ENCODE measurements at regions not wholly inside any gene's neighbourhood (a gene's known extent, or its start where the extent isn't known, plus 50 kb on each side); places are given as distances from the start of the nearest gene placed in this dataset.

DNA sequence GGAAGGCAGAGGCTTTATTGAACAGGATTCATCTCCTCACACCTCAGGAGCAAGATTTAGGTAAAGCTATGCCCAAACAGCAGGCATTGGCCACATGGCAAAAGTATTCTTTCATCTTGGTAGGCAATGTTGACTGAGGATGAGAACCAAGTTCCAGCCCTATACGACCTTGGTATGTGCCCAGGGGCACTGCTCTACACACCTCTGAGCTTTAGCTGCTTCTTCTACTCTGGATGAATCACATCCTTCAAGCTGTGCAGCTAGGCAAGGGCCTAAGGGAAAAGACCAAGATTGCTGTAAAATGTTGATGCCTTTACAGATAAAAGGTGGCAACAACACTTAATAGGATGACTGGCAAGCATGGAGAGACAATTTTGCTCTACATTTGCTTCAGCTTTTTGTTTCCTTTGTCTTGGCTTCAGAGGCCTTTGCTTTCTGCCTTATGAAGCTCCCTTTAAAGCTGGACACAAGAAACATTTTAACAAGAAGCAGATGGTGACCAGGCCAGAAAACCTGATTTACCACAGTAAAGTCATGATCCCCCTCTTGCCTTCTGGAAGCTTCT is 183.3 kb upstream of the KITLG start:
- H3K4me3 Mint-ChIP-seq, result no peak overlapping the region
- DNase-seq (ENCODE audit: low spot score in 2 of 2) (no peak), ATAC-seq (replicated peaks; ENCODE audit: extremely low read depth, poor library complexity, severe bottlenecking) (no peak)
- H3K9me3 Mint-ChIP-seq, result peaks cover 7% of the 10 kb centered on the region
- no peaks in the 10 kb centered on the region for H3K27me3 Mint-ChIP-seq
- no peaks in the 10 kb centered on the region for H3K36me3 Mint-ChIP-seq (ENCODE audit: insufficient read depth)
- no peaks in the 10 kb centered on the region for H3K4me1 Mint-ChIP-seq
- no peak overlapping the region for H3K27ac Mint-ChIP-seq (ENCODE audit: low read depth)

DNA sequence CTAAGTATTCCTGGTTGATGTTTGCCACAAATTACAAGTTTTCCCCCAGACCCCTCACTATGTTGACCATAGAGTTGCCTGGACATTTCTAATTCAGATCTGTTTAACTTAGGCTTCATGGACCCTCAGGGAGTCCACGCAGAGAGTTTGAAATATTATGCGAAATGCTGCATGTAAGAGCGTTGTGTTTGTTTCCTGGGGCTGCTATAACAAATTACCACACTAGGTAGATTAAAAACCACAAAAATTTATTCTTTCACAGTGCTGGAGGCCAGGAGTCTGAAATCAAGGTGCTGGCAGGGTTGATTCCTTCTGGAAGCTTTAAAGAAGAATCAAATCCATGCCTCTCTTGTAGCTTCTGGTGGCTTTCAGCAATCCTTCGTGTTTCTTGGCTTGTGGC is 177.9 kb upstream of the KITLG start:
- no peaks in the 10 kb centered on the region for H3K4me1 Mint-ChIP-seq
- DNase-seq (ENCODE audit: low spot score in 2 of 2) (no peak), ATAC-seq (replicated peaks; ENCODE audit: extremely low read depth, poor library complexity, severe bottlenecking) (no peak)
- H3K9me3 Mint-ChIP-seq, result peaks cover 17% of the 10 kb centered on the region
- no peak overlapping the region for H3K4me3 Mint-ChIP-seq
- no peak overlapping the region for H3K27ac Mint-ChIP-seq (ENCODE audit: low read depth)
- no peaks in the 10 kb centered on the region for H3K36me3 Mint-ChIP-seq (ENCODE audit: insufficient read depth)
- H3K27me3 Mint-ChIP-seq, result no peaks in the 10 kb centered on the region

DNA sequence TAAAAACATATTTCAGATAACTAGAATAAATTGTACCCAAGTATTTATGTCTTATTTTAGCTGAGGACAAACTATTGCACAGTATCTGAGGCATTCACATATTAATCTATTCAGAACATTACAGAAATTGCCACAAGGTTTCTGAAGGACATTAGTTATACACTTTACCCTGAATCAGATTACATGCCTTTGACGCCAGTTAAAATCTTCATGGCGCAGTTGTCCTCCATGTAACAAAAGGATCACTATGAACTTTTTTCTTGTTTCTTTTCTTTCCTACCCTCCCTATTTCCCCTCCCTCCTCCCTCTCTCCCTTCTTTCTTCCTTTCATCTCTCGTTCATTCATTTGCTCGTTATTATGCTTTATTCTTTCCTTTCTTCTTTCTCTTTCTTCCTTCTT is 176.6 kb upstream of the KITLG start:
- Mint-ChIP-seq H3K27me3 (no peaks in the 10 kb centered on the region), H3K27ac (ENCODE audit: low read depth) (no peak overlapping the region), H3K9me3 (peaks cover 17% of the 10 kb centered on the region), H3K4me1 (no peaks in the 10 kb centered on the region), H3K36me3 (ENCODE audit: insufficient read depth) (no peaks in the 10 kb centered on the region), H3K4me3 (no peak overlapping the region)
- no peak for DNase-seq (ENCODE audit: low spot score in 2 of 2)
- ATAC-seq (replicated peaks; ENCODE audit: extremely low read depth, poor library complexity, severe bottlenecking), result no peak

DNA sequence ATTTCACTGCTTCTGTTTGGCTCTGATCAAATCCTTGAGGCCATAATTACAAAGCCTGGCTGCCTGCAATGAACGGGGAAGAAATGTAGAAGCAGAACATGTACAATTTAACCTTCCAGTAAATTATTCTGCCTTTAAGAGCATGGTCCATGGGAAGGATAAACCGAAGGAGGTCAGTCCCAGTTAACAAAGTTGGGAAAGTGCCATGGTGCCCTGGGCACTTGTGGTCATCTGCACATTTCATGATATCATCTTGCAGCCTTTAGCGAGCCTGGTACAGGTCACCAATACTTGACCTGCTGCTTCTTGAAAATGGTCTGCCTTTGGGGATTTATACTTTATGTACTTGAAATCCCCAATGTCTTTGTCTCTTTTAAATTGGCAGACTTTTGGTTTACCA is 175.9 kb upstream of the KITLG start:
- no peak for DNase-seq (ENCODE audit: low spot score in 2 of 2)
- Mint-ChIP-seq H3K27ac (ENCODE audit: low read depth) (no peak overlapping the region), H3K36me3 (ENCODE audit: insufficient read depth) (no peaks in the 10 kb centered on the region), H3K4me1 (no peaks in the 10 kb centered on the region), H3K9me3 (peaks cover 17% of the 10 kb centered on the region), H3K27me3 (no peaks in the 10 kb centered on the region), H3K4me3 (no peak overlapping the region)
- no peak for ATAC-seq (replicated peaks; ENCODE audit: extremely low read depth, poor library complexity, severe bottlenecking)

DNA sequence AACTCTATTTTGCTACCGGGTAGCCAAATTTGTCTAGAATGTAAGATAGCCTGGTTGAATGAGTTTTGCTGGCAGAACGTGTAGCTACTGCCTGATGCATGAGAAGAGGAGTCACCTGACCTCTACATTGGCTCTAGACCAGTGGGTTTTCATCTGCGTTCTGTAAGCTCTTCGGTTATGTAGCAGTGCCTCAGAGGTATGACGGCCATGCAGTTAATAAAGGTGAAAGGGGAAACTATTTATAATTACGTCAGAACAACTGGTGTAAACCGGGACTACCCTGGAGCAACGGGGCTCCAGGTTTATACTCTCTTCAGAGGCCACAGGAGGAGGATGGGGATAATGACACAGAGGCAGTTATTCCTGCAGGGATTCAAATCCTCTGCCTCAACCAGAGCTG is 173.4 kb upstream of the KITLG start:
- Mint-ChIP-seq H3K9me3 (peaks cover 16% of the 10 kb centered on the region), H3K27ac (ENCODE audit: low read depth) (no peak overlapping the region), H3K4me1 (no peaks in the 10 kb centered on the region), H3K36me3 (ENCODE audit: insufficient read depth) (no peaks in the 10 kb centered on the region), H3K4me3 (no peak overlapping the region), H3K27me3 (no peaks in the 10 kb centered on the region)
- DNase-seq (ENCODE audit: low spot score in 2 of 2) (no peak), ATAC-seq (replicated peaks; ENCODE audit: extremely low read depth, poor library complexity, severe bottlenecking) (no peak)

DNA sequence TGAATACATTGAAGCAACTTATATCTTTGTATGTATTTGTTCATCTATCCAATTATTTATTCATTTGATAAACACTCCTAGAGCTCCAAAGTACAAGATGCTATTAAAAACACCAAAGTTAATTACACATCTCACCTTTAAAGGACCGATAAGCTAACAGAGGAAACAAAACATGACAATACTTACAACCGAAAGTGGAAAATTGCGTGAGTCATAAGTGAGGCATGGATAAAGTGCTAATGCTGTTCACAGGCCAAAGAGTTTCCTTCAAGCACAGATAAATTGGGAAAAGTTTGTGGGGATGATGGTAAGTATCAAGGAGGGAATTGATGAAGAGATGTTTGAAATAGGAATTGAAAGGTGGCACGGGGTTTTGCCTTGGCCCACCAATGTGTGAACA is 172.8 kb upstream of the KITLG start:
- Mint-ChIP-seq H3K36me3 (ENCODE audit: insufficient read depth) (no peaks in the 10 kb centered on the region), H3K27me3 (no peaks in the 10 kb centered on the region), H3K27ac (ENCODE audit: low read depth) (no peak overlapping the region), H3K4me3 (no peak overlapping the region), H3K9me3 (peaks cover 11% of the 10 kb centered on the region), H3K4me1 (no peaks in the 10 kb centered on the region)
- ATAC-seq (replicated peaks; ENCODE audit: extremely low read depth, poor library complexity, severe bottlenecking) (no peak), DNase-seq (ENCODE audit: low spot score in 2 of 2) (no peak)

DNA sequence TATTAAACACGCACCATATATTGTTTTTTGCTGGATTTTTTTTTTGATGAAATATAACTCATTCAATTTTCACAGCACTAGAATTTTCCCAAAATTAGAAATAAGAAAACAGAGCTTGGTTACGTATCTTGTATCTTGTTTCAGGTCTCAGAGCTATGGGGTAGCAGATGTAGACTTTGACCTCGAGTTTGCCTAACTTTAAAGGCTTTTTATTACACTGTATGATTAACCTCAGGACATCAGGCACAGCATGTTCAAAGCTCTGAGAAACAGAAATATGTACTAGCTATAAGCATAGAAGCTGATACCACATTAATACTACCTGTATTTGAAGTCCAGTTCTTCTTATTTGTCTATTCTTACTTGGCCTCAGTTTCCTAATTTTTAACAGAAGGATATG is 171.9 kb upstream of the KITLG start:
- Mint-ChIP-seq H3K4me1 (no peaks in the 10 kb centered on the region), H3K9me3 (peaks cover 11% of the 10 kb centered on the region), H3K4me3 (no peak overlapping the region), H3K27me3 (no peaks in the 10 kb centered on the region), H3K36me3 (ENCODE audit: insufficient read depth) (no peaks in the 10 kb centered on the region), H3K27ac (ENCODE audit: low read depth) (no peak overlapping the region)
- ATAC-seq (replicated peaks; ENCODE audit: extremely low read depth, poor library complexity, severe bottlenecking) (no peak), DNase-seq (ENCODE audit: low spot score in 2 of 2) (no peak)

DNA sequence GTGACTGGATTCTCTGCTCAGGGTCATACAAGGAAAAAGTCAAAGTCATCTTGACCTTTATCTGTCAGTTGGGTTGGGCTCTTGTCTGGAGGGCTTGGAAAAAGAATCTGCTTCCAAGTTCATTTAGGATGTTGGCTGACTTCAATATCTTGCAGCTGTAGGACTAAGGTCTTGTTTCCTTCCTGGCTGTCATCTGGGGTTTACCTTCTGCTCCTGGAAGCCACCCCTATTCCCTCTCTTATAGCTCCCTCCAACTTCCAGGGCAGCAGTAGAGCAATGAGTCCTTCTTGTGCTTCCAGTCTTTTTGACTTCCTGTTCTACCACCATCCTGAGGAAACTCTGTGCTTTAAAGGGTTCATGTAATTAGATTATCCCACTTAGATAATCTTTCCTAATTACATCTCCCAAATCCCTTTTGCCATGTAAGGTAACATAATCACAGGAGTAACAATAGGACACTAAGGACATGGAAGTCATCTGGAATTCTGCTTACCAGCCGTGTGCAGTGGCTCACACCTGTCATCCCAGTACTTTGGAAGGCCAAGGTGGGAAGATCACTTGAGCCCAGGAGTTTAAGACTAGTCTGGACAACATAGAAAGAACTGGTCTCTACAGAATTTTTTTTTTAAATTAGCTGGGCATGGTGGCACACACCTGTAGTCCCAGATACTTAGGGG is 170.7 kb upstream of the KITLG start:
- ATAC-seq (replicated peaks; ENCODE audit: extremely low read depth, poor library complexity, severe bottlenecking), result no peak
- Mint-ChIP-seq H3K27ac (ENCODE audit: low read depth) (no peak overlapping the region), H3K9me3 (peaks cover 11% of the 10 kb centered on the region), H3K36me3 (ENCODE audit: insufficient read depth) (no peaks in the 10 kb centered on the region), H3K4me3 (no peak overlapping the region), H3K4me1 (no peaks in the 10 kb centered on the region), H3K27me3 (no peaks in the 10 kb centered on the region)
- DNase-seq (ENCODE audit: low spot score in 2 of 2), result no peak

DNA sequence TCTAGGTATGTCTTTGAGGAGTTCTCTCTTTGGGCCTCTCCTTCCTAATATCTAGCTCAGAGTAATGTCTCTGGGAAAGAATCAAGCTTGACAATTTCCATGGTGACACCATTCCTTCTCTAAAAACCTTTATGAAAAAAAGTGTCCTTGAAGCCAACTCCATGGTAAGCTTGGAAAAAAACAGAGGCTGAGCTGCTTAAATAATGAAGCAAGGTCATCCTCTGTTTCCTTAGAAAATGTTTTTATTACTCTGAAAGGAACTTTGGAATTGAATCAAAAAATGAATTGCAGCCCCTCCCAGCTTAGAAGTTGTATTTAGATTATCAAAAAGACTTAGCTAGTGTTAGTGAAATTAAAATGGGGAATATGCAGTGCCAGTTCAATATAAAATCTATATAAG is 166.1 kb upstream of the KITLG start:
- Mint-ChIP-seq H3K36me3 (ENCODE audit: insufficient read depth) (no peaks in the 10 kb centered on the region), H3K4me3 (no peak overlapping the region), H3K27ac (ENCODE audit: low read depth) (no peak overlapping the region), H3K9me3 (peaks cover 5% of the 10 kb centered on the region), H3K4me1 (no peaks in the 10 kb centered on the region), H3K27me3 (no peaks in the 10 kb centered on the region)
- DNase-seq (ENCODE audit: low spot score in 2 of 2) (no peak), ATAC-seq (replicated peaks; ENCODE audit: extremely low read depth, poor library complexity, severe bottlenecking) (no peak)

DNA sequence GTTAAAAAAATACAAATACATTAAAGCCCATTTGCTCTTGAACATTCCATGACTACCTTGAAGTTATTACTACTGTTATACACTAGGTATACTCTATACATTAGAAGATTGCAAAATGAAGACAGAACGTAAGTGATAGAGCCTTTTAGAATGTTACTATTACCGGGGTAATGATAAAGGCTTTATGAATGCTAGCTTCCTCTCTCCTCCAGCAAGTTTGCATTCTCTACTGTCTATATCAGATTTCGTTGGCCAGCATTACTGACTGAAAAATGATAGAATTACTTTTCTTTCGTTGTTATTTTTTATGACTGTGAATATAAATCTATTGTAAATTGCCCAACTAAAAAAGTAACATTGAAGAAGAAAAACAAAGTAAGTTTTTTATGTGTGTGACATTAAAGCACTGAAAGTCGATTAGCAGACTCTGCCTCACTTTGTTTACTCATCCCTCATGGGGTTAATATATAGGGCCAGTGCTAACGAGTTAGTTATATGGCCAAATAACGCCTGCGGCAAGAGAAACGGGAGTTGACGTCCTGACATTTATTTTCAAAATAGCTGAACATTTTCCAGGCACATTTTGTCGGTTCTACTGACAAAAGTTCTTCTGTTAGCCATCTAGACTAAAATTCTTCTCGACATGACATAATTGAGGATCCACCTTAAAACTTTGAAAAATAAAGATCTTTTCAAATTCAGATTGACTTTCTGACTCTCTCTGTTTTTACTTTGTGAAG is 163.8 kb upstream of the KITLG start:
- Mint-ChIP-seq H3K27ac (ENCODE audit: low read depth) (no peak overlapping the region), H3K4me3 (no peak overlapping the region), H3K9me3 (no peaks in the 10 kb centered on the region), H3K27me3 (no peaks in the 10 kb centered on the region), H3K4me1 (no peaks in the 10 kb centered on the region), H3K36me3 (ENCODE audit: insufficient read depth) (no peaks in the 10 kb centered on the region)
- ATAC-seq (replicated peaks; ENCODE audit: extremely low read depth, poor library complexity, severe bottlenecking) (no peak), DNase-seq (ENCODE audit: low spot score in 2 of 2) (no peak)

DNA sequence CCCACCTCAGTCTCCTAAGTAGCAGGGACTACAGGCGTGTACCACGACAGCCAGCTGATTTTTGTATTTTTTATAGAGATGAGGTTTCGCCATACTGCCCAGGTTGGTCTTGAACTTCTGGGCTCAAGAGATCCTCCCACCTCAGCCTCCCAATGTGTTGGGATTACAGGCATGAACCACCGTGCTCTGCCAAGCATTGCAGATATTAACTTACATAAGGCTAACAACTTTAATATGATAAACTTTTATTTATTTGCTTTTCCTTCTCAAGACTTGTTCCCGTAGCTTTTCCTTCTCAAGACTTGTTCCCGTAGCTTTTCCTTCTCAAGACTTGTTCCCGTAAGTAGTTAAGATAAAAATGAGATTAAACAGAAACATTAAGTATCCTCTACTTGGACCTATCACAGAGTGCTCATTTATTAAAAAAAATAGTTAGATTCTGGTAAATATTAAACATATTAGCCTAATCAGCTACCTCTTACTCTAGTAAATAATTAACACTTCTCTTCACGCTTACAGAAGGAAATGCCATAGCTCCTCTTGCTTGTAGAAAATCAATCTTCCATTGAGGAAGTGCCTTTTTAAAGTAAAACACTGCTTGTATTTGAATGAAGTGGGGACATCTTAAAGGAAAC is 157.7 kb upstream of the KITLG start:
- no peak for ATAC-seq (replicated peaks; ENCODE audit: extremely low read depth, poor library complexity, severe bottlenecking)
- no peaks in the 10 kb centered on the region for H3K27me3 Mint-ChIP-seq
- H3K27ac Mint-ChIP-seq (ENCODE audit: low read depth), result no peak overlapping the region
- no peaks in the 10 kb centered on the region for H3K36me3 Mint-ChIP-seq (ENCODE audit: insufficient read depth)
- no peak overlapping the region for H3K4me3 Mint-ChIP-seq
- no peak for DNase-seq (ENCODE audit: low spot score in 2 of 2)
- H3K4me1 Mint-ChIP-seq, result no peaks in the 10 kb centered on the region
- H3K9me3 Mint-ChIP-seq, result no peaks in the 10 kb centered on the region

DNA sequence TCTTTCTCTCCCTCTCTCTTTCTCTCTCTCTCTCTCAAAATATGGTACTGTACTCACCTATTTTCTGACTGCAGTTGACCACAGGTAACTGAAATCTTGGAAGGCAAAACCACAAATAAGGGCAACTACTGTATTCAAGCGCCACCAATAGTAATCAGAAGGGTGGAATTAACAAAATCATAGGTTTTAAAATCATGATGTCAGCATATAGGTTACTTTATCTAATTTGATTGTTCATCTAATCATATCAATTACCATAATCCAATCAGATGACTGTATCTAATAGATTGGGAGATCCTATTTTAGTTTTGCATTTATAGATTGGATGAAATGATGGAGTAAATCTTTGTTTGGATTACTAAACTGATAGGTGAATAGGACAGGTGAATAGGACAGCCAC is 155.8 kb upstream of the KITLG start:
- Mint-ChIP-seq H3K4me1 (no peaks in the 10 kb centered on the region), H3K27ac (ENCODE audit: low read depth) (no peak overlapping the region), H3K9me3 (no peaks in the 10 kb centered on the region), H3K36me3 (ENCODE audit: insufficient read depth) (no peaks in the 10 kb centered on the region), H3K4me3 (no peak overlapping the region), H3K27me3 (no peaks in the 10 kb centered on the region)
- DNase-seq (ENCODE audit: low spot score in 2 of 2) (no peak), ATAC-seq (replicated peaks; ENCODE audit: extremely low read depth, poor library complexity, severe bottlenecking) (no peak)

DNA sequence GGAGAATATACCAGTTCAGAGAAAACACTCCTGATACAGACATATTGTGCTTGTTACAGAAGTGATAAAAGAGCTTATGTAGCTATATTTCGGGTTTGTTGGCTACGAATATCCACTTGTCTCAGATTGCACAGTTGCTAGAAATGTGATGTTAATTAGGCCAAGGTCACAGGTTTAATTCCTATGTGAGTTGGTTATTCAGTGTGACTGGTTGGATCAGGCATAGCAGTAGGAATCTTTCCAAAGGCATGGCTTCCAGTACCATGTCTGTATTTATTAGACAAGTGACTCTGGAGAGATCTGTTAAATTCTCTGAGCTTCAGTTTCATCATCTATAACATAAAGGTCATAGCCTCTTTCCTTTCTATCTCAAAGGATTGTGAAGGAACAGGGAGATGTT is 152.7 kb upstream of the KITLG start:
- H3K27me3 Mint-ChIP-seq, result no peaks in the 10 kb centered on the region
- H3K4me3 Mint-ChIP-seq, result no peak overlapping the region

More for the DNA sequence above, 152.7 kb upstream of the KITLG start:
- DNase-seq (ENCODE audit: low spot score in 2 of 2) (no peak), ATAC-seq (replicated peaks; ENCODE audit: extremely low read depth, poor library complexity, severe bottlenecking) (no peak)
- no peak overlapping the region for H3K27ac Mint-ChIP-seq (ENCODE audit: low read depth)
- H3K4me1 Mint-ChIP-seq, result no peaks in the 10 kb centered on the region
- H3K9me3 Mint-ChIP-seq, result no peaks in the 10 kb centered on the region
- no peaks in the 10 kb centered on the region for H3K36me3 Mint-ChIP-seq (ENCODE audit: insufficient read depth)
